MM.1S (cell line): ENCODE measurements at regions not wholly inside any gene's neighbourhood (a gene's known extent, or its start where the extent isn't known, plus 50 kb on each side); places are given as distances from the start of the nearest gene placed in this dataset.

Experiments
- CTCF ChIP-seq: fragments of 300-600 bp; sonication (generic); IDR thresholded peaks from 2 replicates; pipeline ENCODE4 v1.5.1; 2016; ENCODE audit warnings: antibody characterized with exemption, low read length, mixed read lengths
- EZH2 ChIP-seq: fragments of 300-600 bp; sonication (generic); optimal IDR thresholded peaks from 2 replicates; pipeline ENCODE3; 2017; ENCODE audit warnings: low read depth, mild to moderate bottlenecking, antibody characterized with exemption, low read length, mixed read lengths
- EZH2phosphoT487 ChIP-seq: fragments of 300-600 bp; sonication (generic); IDR thresholded peaks from 2 replicates; pipeline ENCODE4 v1.6.1; 2018; ENCODE audit warnings: antibody characterized with exemption, low read length

- no peak for TF ChIP-seq CTCF
- no peak for TF ChIP-seq EZH2
- no peak for TF ChIP-seq EZH2phosphoT487
Observed at GRCh38 chr2:221629468-221629867, 57.4 kb upstream of the EPHA4 start.
